ENCODE measurements at regions not wholly inside any gene's neighbourhood (a gene's known extent, or its start where the extent isn't known, plus 50 kb on each side); places are given as distances from the start of the nearest gene placed in this dataset.
"Not testable (repeated sequence)": the region's sequence is repeated elsewhere in the genome, so short reads cannot be mapped to it uniquely, and the experiment has no call there.

DNA sequence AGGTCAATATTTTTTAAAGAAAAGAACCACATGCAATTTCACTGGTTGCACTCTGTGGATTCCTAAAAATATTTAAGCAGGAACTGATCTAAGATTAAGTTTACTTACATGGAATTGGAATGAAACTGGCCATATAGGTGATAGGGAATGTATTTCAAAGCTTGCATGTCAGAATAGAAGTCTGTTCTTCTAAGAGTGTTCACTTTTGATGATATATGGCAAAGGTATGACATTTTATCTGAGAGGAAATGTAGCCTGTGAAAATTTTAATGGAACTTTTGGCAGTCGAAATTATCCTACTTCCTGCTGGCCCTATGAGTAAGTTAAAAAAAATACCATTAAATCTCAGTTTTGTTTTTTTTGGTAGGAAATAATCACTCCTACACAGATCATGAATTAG is 1538.4 kb downstream of the CDY2B start:
- not testable (repeated sequence) for H3K27ac ChIP-seq (ENCODE audit: low read depth in 2 of 2, low read length in 1 of 2); H3K27me3 ChIP-seq (ENCODE audit: control insufficient read depth in 1 of 2, insufficient read depth in 2 of 2, low read length in 2 of 2); H3K9me3 ChIP-seq (ENCODE audit: control insufficient read depth in 2 of 2, insufficient read depth in 1 of 2, low read depth in 1 of 2, low read length in 1 of 2); H3K4me3 ChIP-seq (ENCODE audit: low read depth in 1 of 2, low read length in 2 of 2); H3K4me1 ChIP-seq (ENCODE audit: control insufficient read depth in 2 of 2, insufficient read depth in 2 of 2, low read length in 1 of 2); H3K36me3 ChIP-seq (ENCODE audit: control insufficient read depth in 2 of 2, insufficient read depth in 2 of 2, low read length in 1 of 2)
- no CpG with 5 or more reads among the region's 1 CpG for WGBS, 2 donors

DNA sequence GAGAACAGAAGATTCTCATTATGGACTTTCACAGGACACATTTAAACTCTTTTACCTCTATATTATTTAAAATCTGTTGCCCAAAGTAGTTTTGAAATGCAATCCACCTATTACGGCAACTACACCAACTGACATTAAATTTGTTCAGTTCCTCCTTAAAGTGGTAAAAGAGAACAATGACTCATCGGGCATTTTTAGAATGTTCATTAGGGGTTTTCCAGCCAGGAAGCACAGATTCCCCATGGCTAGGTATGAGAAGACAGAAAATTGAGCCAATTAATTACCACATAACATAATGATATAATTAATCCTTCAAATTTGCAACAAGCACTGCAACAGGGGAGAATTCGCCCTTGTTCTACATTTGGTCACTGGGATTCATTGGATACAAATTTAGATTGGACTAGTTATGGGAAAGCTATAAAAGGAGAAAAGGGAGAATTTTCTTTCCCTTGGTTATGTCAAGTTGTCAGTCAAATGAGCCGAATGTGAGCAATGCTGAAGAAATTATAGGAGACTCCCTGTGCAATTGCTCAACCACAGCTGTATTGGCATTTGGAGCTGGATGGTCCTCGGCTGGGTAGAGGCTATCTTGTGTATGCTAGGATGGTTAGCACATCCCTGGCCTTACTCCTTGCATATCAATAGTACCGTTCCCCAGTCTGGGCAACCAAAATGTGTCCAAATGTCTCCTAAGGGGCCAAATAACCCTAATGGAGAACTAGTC is 1549.8 kb downstream of the CDY2B start:
- not testable (repeated sequence) for H3K27me3 ChIP-seq (ENCODE audit: control insufficient read depth in 1 of 2, insufficient read depth in 2 of 2, low read length in 2 of 2); H3K9me3 ChIP-seq (ENCODE audit: control insufficient read depth in 2 of 2, insufficient read depth in 1 of 2, low read depth in 1 of 2, low read length in 1 of 2); H3K4me3 ChIP-seq (ENCODE audit: low read depth in 1 of 2, low read length in 2 of 2); H3K27ac ChIP-seq (ENCODE audit: low read depth in 2 of 2, low read length in 1 of 2); H3K4me1 ChIP-seq (ENCODE audit: control insufficient read depth in 2 of 2, insufficient read depth in 2 of 2, low read length in 1 of 2); H3K36me3 ChIP-seq (ENCODE audit: control insufficient read depth in 2 of 2, insufficient read depth in 2 of 2, low read length in 1 of 2)
- no CpG with 5 or more reads among the region's 6 CpGs for WGBS, 2 donors

DNA sequence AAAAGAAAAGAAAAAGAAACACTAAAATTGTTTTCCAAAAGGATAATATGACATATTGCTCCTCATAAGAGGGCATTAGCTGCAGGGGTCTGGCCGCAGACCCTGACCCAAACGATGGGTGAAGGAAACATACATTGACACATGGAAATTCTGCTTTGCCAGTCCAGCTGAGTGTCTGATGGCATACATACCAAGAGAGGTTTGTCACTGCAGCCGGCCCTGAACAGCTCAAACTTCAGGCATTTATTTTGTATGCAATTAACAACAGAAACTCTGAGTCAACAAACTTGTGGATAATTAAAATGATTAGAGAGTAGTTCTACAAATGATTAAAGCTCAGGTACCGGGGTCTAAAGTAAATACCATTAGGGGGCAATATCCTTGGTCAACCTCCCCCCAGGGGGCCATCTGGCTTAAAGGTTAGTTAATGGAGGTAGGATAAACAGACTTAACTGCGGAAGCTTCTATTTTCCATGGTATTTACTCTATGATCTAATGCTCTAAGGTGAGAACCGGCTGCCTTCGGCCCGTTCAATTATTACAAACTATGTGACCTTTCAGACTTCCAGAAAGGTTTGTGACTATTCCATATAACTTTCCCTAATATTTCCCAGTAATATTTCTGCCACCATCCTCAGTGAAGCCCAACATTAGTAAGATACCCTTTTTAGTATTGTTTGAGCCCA is 1550.7 kb downstream of the CDY2B start:
- H3K27me3 ChIP-seq (ENCODE audit: control insufficient read depth in 1 of 2, insufficient read depth in 2 of 2, low read length in 2 of 2); H3K36me3 ChIP-seq (ENCODE audit: control insufficient read depth in 2 of 2, insufficient read depth in 2 of 2, low read length in 1 of 2); H3K9me3 ChIP-seq (ENCODE audit: control insufficient read depth in 2 of 2, insufficient read depth in 1 of 2, low read depth in 1 of 2, low read length in 1 of 2); H3K27ac ChIP-seq (ENCODE audit: low read depth in 2 of 2, low read length in 1 of 2); H3K4me3 ChIP-seq (ENCODE audit: low read depth in 1 of 2, low read length in 2 of 2); H3K4me1 ChIP-seq (ENCODE audit: control insufficient read depth in 2 of 2, insufficient read depth in 2 of 2, low read length in 1 of 2): not testable (repeated sequence)
- whole genome bisulfite sequencing, 2 donors, result no CpG with 5 or more reads among the region's 8 CpGs
